Bone marrow (tissue), 2 donors: ENCODE measurements at regions not wholly inside any gene's neighbourhood (a gene's known extent, or its start where the extent isn't known, plus 50 kb on each side); places are given as distances from the start of the nearest gene placed in this dataset.

Source experiments
- DNase-seq, 2 donors: peaks; one replicate each; lab custom pipeline; 2025; lab: John Stamatoyannopoulos, UW

GRCh38 chr5:25823330-25823873, 1178.6 kb upstream of the CDH10 start:
- DNase-seq: no peak
